ENCODE measurements at regions not wholly inside any gene's neighbourhood (a gene's known extent, or its start where the extent isn't known, plus 50 kb on each side); places are given as distances from the start of the nearest gene placed in this dataset.

GRCh38 chr6:165821754-165822153 lies 158.7 kb upstream of the PDE10A start:
- no peaks in the 10 kb centered on the region for H3K4me1 ChIP-seq
- ATAC-seq (ENCODE audit: low FRiP score in 2 of 2), result no peak
- H3K27ac ChIP-seq, result no peak overlapping the region
- no peaks in the 10 kb centered on the region for H3K27me3 ChIP-seq
- H3K9me3 ChIP-seq, result no peaks in the 10 kb centered on the region
- no peak for TF ChIP-seq EP300 (IDR thresholded peaks at IDR 0.05)
- no peak for TF ChIP-seq POLR2AphosphoS5 (IDR thresholded peaks at IDR 0.05)
- no peak for TF ChIP-seq CTCF (IDR thresholded peaks at IDR 0.05)
- no peak for TF ChIP-seq POLR2A (IDR thresholded peaks at IDR 0.05)
- H3K36me3 ChIP-seq, result no peaks in the 10 kb centered on the region
- WGBS, 2 donors, result 79 to 84% methylated on average over 9 of the region's 9 CpGs
- DNase-seq, result no peak
- no peak overlapping the region for H3K4me3 ChIP-seq

DNA sequence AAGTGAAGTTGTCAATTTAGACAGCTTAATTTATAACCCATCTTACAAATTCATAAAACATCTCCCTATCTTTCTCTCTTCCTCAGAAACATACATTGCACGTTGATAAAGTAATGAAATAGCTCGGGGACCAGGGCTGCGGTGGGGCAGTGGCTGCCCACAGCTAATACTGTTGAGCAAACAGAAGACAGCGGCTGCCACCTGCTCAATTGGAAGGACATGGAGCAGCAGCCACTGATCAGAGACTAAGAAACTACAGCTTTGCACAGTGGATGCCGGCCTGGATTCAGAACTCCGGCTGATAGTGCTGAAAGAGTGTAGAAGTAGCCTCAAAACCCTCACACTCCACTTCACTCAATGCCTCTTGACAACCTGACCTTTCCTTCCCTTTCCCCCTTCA lies 157.9 kb upstream of the PDE10A start:
- 58 to 60% methylated on average over 6 of the region's 6 CpGs for WGBS, 2 donors
- H3K36me3 ChIP-seq, result no peaks in the 10 kb centered on the region
- ATAC-seq (ENCODE audit: low FRiP score in 2 of 2), result no peak
- H3K27me3 ChIP-seq, result no peaks in the 10 kb centered on the region
- DNase-seq, result no peak
- TF ChIP-seq POLR2A (IDR thresholded peaks at IDR 0.05) (no peak), POLR2AphosphoS5 (IDR thresholded peaks at IDR 0.05) (no peak), CTCF (IDR thresholded peaks at IDR 0.05) (no peak)
- no peak overlapping the region for H3K4me3 ChIP-seq
- H3K27ac ChIP-seq, result no peak overlapping the region
- H3K4me1 ChIP-seq, result no peaks in the 10 kb centered on the region
- H3K9me3 ChIP-seq, result no peaks in the 10 kb centered on the region

DNA sequence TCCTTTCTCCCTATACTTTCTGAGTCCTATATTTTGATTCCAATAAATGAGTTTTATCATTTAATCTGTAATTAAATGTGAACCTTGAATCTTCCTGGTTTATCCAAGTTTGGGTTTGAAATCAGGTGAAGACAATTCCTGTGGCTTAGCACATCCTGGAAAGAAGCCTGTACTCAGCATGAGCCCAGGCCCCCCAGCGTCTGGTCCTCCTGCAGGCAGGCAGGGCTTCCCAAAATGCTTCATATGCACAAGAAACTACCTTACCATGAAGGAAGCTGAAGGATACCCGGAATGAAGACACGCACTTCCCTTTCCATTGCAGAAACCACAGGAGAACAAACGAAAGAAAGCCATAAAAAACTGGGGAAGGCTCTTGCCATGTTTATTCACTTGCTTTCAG lies 157.4 kb upstream of the PDE10A start:
- WGBS, 2 donors, result 26 to 44% methylated on average over 4 of the region's 4 CpGs
- H3K27me3 ChIP-seq, result no peaks in the 10 kb centered on the region

GRCh38 chr6:165819394-165819793 lies 156.4 kb upstream of the PDE10A start:
- DNase-seq (peak in 1 of 2 donors; percentile 71), ATAC-seq (ENCODE audit: low FRiP score in 2 of 2) (peak in 1 of 2 donors; percentile 47)
- 36 to 46% methylated on average over 19 to 21 of the region's 21 CpGs for WGBS, 2 donors
- no peaks in the 10 kb centered on the region for H3K9me3 ChIP-seq
- no peaks in the 10 kb centered on the region for H3K36me3 ChIP-seq
- H3K4me3 ChIP-seq, result no peak overlapping the region
- no peak overlapping the region for H3K27ac ChIP-seq
- no peaks in the 10 kb centered on the region for H3K4me1 ChIP-seq
- H3K27me3 ChIP-seq, result no peaks in the 10 kb centered on the region
- TF ChIP-seq EP300 (IDR thresholded peaks at IDR 0.05), result no peak
- TF ChIP-seq POLR2AphosphoS5 (IDR thresholded peaks at IDR 0.05), result no peak
- TF ChIP-seq POLR2A (IDR thresholded peaks at IDR 0.05), result no peak
- TF ChIP-seq CTCF (IDR thresholded peaks at IDR 0.05), result no peak

More for the DNA sequence above, 157.4 kb upstream of the PDE10A start:
- H3K4me1 ChIP-seq, result no peaks in the 10 kb centered on the region
- H3K4me3 ChIP-seq, result no peak overlapping the region
- DNase-seq (no peak), ATAC-seq (ENCODE audit: low FRiP score in 2 of 2) (no peak)
- no peaks in the 10 kb centered on the region for H3K9me3 ChIP-seq
- no peaks in the 10 kb centered on the region for H3K36me3 ChIP-seq
- TF ChIP-seq POLR2AphosphoS5 (IDR thresholded peaks at IDR 0.05) (no peak), EP300 (IDR thresholded peaks at IDR 0.05) (no peak), CTCF (IDR thresholded peaks at IDR 0.05) (no peak), POLR2A (IDR thresholded peaks at IDR 0.05) (no peak)
- H3K27ac ChIP-seq, result no peak overlapping the region

GRCh38 chr6:165818200-165818599 lies 155.2 kb upstream of the PDE10A start:
- DNase-seq, result no peak
- Histone ChIP-seq H3K36me3 (no peaks in the 10 kb centered on the region), H3K9me3 (no peaks in the 10 kb centered on the region), H3K27me3 (no peaks in the 10 kb centered on the region), H3K27ac (no peak overlapping the region), H3K4me3 (no peak overlapping the region), H3K4me1 (no peaks in the 10 kb centered on the region)
- 75 to 76% methylated on average over 4 of the region's 4 CpGs for WGBS, 2 donors
- ATAC-seq (ENCODE audit: low FRiP score in 2 of 2), result no peak
- no peak for TF ChIP-seq CTCF (IDR thresholded peaks at IDR 0.05)
- no peak for TF ChIP-seq POLR2A (IDR thresholded peaks at IDR 0.05)
- no peak for TF ChIP-seq POLR2AphosphoS5 (IDR thresholded peaks at IDR 0.05)
- TF ChIP-seq EP300 (IDR thresholded peaks at IDR 0.05), result no peak
